Right atrium auricular region (tissue), 2 donors: ENCODE measurements at regions not wholly inside any gene's neighbourhood (a gene's known extent, or its start where the extent isn't known, plus 50 kb on each side); places are given as distances from the start of the nearest gene placed in this dataset.

Experiments used
- DNase-seq: peaks from one replicate; pipeline ENCODE4 v3.0.0-alpha.2; 2019; ENCODE audit warnings: low spot score
- H3K27ac ChIP-seq, 2 donors: fragments of 200-600 bp; sonication (generic); 1 replicate in 1 of 2; 2 replicates in 1 of 2; pipeline ENCODE4 v1.5.1; 2016 to 2019
- H3K27me3 ChIP-seq, 2 donors: fragments of 200-600 bp; sonication (generic); one replicate each; pipeline versions ENCODE4 v1.5.1 to v1.6.0; 2017 to 2019
- H3K36me3 ChIP-seq: fragments of 200-600 bp; sonication (generic); one replicate; pipeline ENCODE4 v1.5.1; 2016
- H3K4me1 ChIP-seq, 2 donors: fragments of 200-600 bp; sonication (generic); one replicate each; pipeline versions ENCODE4 v1.5.1 to v1.6.0; 2017 to 2019
- H3K4me3 ChIP-seq, 2 donors: fragments of 200-600 bp; sonication (generic); 1 replicate in 1 of 2; 2 replicates in 1 of 2; pipeline ENCODE4 v1.5.1; 2017 to 2019; ENCODE audit warnings: mild to moderate bottlenecking in 1 of 2, moderate library complexity in 1 of 2
- H3K9me3 ChIP-seq, 2 donors: fragments of 200-600 bp; sonication (generic); one replicate each; pipeline ENCODE4 v1.5.1; 2019
- TF ChIP-seq, protein P1 (sequence below), 2 donors: fragments of 200-600 bp; sonication (generic); IDR thresholded peaks; one replicate each; pipeline ENCODE4 v1.5.1; 2019; ENCODE audit warnings: antibody characterized with exemption in 2 of 2

DNA sequence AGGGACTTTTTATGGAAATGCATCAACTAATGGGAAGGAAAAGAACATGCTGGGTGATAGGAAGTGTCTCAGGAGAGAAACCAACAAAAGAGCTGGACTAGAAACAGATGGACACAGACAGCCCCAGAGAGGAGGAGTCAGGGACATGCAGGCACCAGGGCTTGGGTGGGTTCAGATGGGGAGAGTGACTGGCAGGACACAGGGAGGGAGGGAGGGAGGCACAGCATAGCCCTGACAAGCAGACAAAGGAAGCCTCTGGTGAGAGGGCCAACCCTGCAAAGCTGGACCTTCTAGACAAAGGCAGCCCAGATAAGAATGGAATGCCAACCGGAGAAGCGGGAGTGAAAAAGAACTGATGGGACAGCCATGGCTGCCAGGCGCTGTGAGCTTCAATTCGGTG is 568.8 kb downstream of the AJAP1 start:
- H3K36me3 ChIP-seq: no peaks in the 10 kb centered on the region
- H3K27ac ChIP-seq: no peak overlapping the region
- TF ChIP-seq, protein P1, sequence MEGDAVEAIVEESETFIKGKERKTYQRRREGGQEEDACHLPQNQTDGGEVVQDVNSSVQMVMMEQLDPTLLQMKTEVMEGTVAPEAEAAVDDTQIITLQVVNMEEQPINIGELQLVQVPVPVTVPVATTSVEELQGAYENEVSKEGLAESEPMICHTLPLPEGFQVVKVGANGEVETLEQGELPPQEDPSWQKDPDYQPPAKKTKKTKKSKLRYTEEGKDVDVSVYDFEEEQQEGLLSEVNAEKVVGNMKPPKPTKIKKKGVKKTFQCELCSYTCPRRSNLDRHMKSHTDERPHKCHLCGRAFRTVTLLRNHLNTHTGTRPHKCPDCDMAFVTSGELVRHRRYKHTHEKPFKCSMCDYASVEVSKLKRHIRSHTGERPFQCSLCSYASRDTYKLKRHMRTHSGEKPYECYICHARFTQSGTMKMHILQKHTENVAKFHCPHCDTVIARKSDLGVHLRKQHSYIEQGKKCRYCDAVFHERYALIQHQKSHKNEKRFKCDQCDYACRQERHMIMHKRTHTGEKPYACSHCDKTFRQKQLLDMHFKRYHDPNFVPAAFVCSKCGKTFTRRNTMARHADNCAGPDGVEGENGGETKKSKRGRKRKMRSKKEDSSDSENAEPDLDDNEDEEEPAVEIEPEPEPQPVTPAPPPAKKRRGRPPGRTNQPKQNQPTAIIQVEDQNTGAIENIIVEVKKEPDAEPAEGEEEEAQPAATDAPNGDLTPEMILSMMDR (IDR thresholded peaks at IDR 0.05): no peak
- H3K4me1 ChIP-seq: no peaks in the 10 kb centered on the region
- DNase-seq: no peak
- no peaks in the 10 kb centered on the region for H3K9me3 ChIP-seq
- no peak overlapping the region for H3K4me3 ChIP-seq
- no peaks in the 10 kb centered on the region for H3K27me3 ChIP-seq

- TF ChIP-seq, protein P1 (IDR thresholded peaks at IDR 0.05): no peak
- Histone ChIP-seq H3K4me1 (no peaks in the 10 kb centered on the region), H3K36me3 (no peaks in the 10 kb centered on the region), H3K27me3 (no peaks in the 10 kb centered on the region), H3K27ac (no peak overlapping the region), H3K4me3 (no peak overlapping the region), H3K9me3 (no peaks in the 10 kb centered on the region)
- no peak for DNase-seq
These were observed 568.2 kb downstream of the AJAP1 start for GRCh38 chr1:5222626-5223025.

- H3K9me3 ChIP-seq: no peaks in the 10 kb centered on the region
- no peaks in the 10 kb centered on the region for H3K36me3 ChIP-seq
- H3K27me3 ChIP-seq: no peaks in the 10 kb centered on the region
- TF ChIP-seq, protein P1 (IDR thresholded peaks at IDR 0.05): no peak
- H3K4me3 ChIP-seq: no peak overlapping the region
- DNase-seq: no peak
- H3K4me1 ChIP-seq: no peaks in the 10 kb centered on the region
- H3K27ac ChIP-seq: no peak overlapping the region
These were observed 567.0 kb downstream of the AJAP1 start for GRCh38 chr1:5221451-5221850.

DNA sequence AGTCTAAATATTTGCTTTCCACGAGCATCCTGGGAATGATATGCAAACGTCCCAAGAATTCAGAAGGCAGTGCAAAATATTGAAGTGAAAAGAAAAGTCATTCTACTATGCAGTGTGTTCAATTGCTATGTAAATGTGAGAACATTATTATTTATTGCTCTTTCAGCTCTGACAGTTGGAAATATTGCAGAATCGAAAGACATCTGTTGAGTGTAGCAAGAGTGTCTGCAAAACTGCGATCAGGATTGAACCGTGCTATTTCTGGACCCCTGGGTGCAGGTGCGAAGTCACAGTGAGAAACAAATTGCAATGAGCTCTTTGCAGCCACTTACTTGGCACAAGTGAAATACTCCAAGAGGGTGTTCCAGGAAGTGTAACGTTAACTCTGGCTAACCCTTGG is 566.4 kb downstream of the AJAP1 start:
- H3K4me1 ChIP-seq: no peaks in the 10 kb centered on the region
- no peaks in the 10 kb centered on the region for H3K27me3 ChIP-seq
- DNase-seq: no peak
- no peak overlapping the region for H3K4me3 ChIP-seq
- no peaks in the 10 kb centered on the region for H3K36me3 ChIP-seq
- H3K27ac ChIP-seq: no peak overlapping the region
- TF ChIP-seq, protein P1 (IDR thresholded peaks at IDR 0.05): no peak
- no peaks in the 10 kb centered on the region for H3K9me3 ChIP-seq

- Histone ChIP-seq H3K9me3 (no peaks in the 10 kb centered on the region), H3K27me3 (no peaks in the 10 kb centered on the region), H3K27ac (no peak overlapping the region), H3K4me3 (no peak overlapping the region), H3K36me3 (no peaks in the 10 kb centered on the region), H3K4me1 (no peaks in the 10 kb centered on the region)
- no peak for DNase-seq
- TF ChIP-seq, protein P1 (IDR thresholded peaks at IDR 0.05): no peak
These were observed 566.0 kb downstream of the AJAP1 start for GRCh38 chr1:5220421-5220820.

- Histone ChIP-seq H3K27ac (no peak overlapping the region), H3K4me3 (no peak overlapping the region), H3K27me3 (no peaks in the 10 kb centered on the region), H3K9me3 (no peaks in the 10 kb centered on the region), H3K4me1 (no peaks in the 10 kb centered on the region), H3K36me3 (no peaks in the 10 kb centered on the region)
- TF ChIP-seq, protein P1 (IDR thresholded peaks at IDR 0.05): no peak
- no peak for DNase-seq
These were observed 545.6 kb downstream of the AJAP1 start for GRCh38 chr1:5200006-5200405.
